Medulla oblongata (tissue), 1 donor: ENCODE measurements at regions not wholly inside any gene's neighbourhood (a gene's known extent, or its start where the extent isn't known, plus 50 kb on each side); places are given as distances from the start of the nearest gene placed in this dataset.
"Not testable (repeated sequence)": the region's sequence is repeated elsewhere in the genome, so short reads cannot be mapped to it uniquely, and the experiment has no call there.

Experiments used
- DNase-seq: peaks from one replicate; pipeline ENCODE4 v3.0.0-alpha.2; 2015; ENCODE audit errors: extremely low spot score

DNA sequence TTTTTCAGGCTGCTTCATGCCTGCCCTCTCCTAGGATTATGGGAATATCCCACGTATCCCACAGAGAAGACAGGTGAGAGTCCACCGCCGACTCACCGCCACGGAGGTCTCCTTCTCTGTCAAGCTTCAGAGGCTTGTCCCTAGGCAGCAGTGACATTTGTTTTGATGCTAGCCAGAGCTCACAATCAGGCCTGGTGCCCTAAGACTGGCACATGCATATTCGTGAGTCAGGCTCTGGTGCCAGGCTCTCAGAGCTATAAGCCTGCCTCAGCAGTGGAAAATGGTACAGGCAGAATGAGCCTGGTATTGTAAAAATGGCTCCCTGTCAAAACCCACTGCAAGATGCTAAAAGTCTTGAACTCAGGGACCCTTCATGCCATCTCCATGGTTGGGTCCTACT is 65.5 kb downstream of the RBMY1A1 start:
- no peak for DNase-seq

GRCh38 chrY:21601524-21601923 is 66.8 kb downstream of the RBMY1A1 start:
- DNase-seq = no peak

- DNase-seq = peak; percentile 72
These were observed 67.9 kb downstream of the RBMY1A1 start for GRCh38 chrY:21602590-21602989.

- no peak for DNase-seq
These were observed 101.5 kb downstream of the RBMY1A1 start for GRCh38 chrY:21636137-21636536.

GRCh38 chrY:21650496-21650895 is 115.8 kb downstream of the RBMY1A1 start:
- DNase-seq = no peak

GRCh38 chrY:21659057-21659456 is 124.4 kb downstream of the RBMY1A1 start:
- not testable (repeated sequence) for DNase-seq

DNA sequence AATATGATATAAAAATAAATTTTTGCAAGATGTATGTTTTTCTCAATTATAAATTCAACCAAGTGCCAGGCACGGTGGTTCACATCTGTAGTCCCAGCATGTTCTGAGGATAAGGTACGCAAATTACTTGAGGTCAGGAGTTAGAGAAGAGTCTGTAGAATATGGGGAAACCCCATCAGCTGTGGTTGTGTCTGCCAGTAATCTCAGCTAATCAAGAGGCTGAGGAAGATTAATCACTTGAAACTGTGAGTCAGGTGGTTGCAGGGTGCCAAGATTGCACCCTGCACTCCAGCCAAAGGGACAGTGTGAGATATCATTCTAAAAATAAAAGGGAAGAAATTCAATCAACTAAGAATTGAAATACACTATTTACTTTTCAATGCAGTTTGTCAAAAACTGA is 144.9 kb downstream of the RBMY1A1 start:
- not testable (repeated sequence) for DNase-seq

DNA sequence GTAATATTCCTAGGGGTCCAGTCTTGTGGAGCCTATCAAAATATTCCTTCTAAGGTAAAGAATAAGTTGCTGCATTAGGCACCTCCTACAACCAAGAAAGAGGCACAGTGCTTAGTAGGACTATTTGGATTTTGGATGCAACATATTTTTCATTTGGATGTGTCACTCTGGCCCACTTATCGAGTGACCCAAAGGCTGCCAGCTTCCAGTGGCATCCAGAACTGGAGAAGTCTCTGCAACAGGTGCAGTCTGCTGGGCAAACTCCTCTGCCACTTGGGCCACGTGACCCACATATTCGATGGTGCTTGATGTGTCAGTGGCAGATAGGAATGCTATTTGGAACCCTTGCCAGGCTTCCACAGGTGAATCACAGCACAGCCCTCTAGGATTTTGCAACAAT is 151.7 kb downstream of the RBMY1A1 start:
- DNase-seq = not testable (repeated sequence)

- not testable (repeated sequence) for DNase-seq
These were observed 167.3 kb downstream of the RBMY1A1 start for GRCh38 chrY:21701951-21702350.

DNA sequence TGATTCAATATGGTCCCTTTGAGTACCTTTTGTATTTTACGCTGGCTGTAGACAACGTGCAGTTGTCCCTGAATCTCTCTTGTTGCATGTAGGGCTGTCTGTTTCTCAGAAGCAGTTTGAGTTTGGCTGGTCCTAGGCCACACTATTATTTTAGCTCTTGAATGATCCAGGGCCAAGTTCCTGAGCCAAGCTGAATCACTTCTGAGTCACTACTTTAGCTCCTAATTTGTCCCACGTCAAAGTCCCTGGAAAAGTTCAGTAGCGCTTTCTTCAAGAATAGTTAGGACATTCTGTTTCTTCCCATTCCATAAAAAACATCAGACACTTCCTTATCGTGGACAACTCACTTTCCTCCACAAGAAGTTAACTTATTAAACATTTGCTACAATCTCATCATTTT is 168.2 kb downstream of the RBMY1A1 start:
- DNase-seq = not testable (repeated sequence)

- no peak for DNase-seq
These were observed 170.6 kb downstream of the RBMY1A1 start for GRCh38 chrY:21705309-21705708.

DNA sequence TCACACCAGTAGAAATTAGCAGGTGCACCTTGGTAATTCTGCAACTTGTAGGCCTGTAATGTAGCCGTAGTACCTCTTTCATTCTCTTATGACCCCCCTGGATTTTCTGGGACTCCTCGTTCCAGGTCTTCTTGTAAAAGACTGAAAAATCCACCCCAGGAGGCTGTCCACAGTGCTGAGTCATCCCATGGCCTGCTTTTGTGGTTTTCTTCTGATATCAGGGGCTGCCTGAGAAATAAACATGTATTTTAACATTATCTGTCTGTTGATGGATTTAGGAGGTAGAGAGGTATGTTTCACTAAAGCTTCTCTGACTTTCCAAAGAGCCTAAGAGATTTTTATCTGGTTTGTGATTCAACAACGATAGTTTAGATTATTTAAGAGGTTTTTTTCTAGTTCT is 171.9 kb downstream of the RBMY1A1 start:
- not testable (repeated sequence) for DNase-seq

DNA sequence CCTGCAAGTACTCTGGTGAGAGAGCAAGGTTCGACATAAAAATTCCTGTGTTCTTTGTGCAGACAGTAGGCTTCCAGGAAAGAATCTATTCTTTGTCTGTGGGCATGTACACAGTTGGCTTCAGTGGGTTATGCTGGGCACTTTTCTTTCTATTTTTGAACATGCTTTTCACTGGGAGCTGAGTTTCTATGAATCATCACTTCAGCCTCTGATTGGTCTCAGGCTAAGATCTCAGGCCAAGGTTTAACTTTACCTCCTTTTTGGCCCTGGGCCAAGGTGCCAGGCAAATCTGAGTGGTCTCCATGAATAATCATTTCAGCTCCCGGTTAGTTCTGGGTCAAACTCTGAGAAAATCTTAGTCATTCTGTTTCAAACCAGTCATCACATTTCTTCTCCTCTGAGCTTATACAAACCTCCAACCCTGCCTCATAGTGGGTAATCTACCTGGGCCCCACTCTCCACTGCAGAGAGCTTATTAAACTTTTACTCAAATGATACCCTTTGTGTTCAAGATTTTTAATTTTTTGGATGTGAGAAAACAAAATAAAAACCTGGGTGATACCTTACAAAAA is 158.8 kb downstream of the RBMY1D start:
- not testable (repeated sequence) for DNase-seq

GRCh38 chrY:21744998-21745397 is 149.3 kb downstream of the RBMY1D start:
- not testable (repeated sequence) for DNase-seq

DNA sequence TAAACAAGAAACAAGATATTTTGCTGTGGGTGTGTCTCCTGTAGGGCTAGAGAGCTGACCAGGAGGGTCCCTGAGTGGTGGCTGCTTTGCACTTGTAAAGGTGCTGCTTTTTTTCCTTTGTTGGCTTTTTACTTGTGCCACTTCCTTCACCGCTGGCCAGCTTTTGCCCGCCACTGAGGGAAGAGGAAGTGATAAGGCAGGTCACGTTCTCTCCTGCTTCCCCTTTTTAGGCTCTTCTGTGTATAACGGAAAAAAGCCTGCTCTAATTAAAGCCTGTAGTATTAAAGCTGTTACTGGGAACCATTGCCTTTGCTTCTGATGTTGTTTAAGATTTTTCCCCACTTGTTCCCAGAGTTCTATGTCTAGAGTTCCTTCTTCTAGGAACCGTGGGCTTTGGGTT is 134.1 kb downstream of the RBMY1D start:
- not testable (repeated sequence) for DNase-seq

DNA sequence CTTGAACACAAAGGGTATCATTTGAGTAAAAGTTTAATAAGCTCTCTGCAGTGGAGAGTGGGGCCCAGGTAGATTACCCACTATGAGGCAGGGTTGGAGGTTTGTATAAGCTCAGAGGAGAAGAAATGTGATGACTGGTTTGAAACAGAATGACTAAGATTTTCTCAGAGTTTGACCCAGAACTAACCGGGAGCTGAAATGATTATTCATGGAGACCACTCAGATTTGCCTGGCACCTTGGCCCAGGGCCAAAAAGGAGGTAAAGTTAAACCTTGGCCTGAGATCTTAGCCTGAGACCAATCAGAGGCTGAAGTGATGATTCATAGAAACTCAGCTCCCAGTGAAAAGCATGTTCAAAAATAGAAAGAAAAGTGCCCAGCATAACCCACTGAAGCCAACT is 126.5 kb downstream of the RBMY1D start:
- not testable (repeated sequence) for DNase-seq

- not testable (repeated sequence) for DNase-seq
These were observed 112.0 kb downstream of the RBMY1D start for GRCh38 chrY:21782174-21782860.

- DNase-seq = no peak
These were observed 80.7 kb downstream of the RBMY1D start for GRCh38 chrY:21813484-21814233.

- DNase-seq = no peak
These were observed 79.8 kb downstream of the RBMY1D start for GRCh38 chrY:21814491-21814890.

DNA sequence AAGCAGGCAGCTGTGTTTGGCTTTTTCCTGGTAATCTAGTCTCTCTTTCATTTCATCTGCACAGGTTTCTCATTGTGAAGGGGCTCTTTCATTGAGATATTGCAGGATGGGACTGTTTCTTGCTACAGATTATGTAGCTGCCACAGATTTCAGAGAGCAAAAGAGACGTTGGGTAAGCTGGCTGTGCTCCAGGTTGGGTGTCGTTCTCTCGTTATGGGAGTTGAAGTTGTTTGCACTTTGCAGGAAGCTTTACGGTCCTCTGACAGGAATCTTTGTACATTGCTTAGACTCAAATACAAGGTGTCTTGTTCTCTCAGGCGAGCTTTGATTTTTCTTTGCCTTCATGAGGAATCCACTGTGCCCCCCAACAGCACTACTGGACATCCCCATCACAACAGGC is 72.4 kb downstream of the RBMY1D start:
- DNase-seq = no peak

- no peak for DNase-seq
These were observed 66.7 kb downstream of the RBMY1D start for GRCh38 chrY:21827593-21827992.
